Natural killer cell treated with Interleukin-12 subunit alpha and Interleukin-12 subunit beta and Interleukin-15 and Interleukin-18, amount 100 ng/mL, for 72 hours (primary cell): ENCODE measurements at regions not wholly inside any gene's neighbourhood (a gene's known extent, or its start where the extent isn't known, plus 50 kb on each side); places are given as distances from the start of the nearest gene placed in this dataset.
"Not testable (repeated sequence)": the region's sequence is repeated elsewhere in the genome, so short reads cannot be mapped to it uniquely, and the experiment has no call there.

Experiments
- ATAC-seq, 2 donors: fragments of 150-1000 bp; cut with Tn5 transposase in 1 of 2; sonication (Bioruptor Pico), chemical (Tn5 transposase) in 1 of 2; 2 replicates each; pipeline ENCODE4 v1.10.0; 2021
- DNase-seq: peaks from one replicate; pipeline ENCODE4 v3.0.0; 2022; ENCODE audit warnings: low spot score
- H3K27ac Mint-ChIP-seq, 2 donors: 1 replicate in 1 of 2; 2 replicates in 1 of 2; pipeline ENCODE4 v1.8.0; 2022; ENCODE audit warnings: mixed read lengths in 2 of 2, mild to moderate bottlenecking in 1 of 2, moderate library complexity in 1 of 2
- H3K27me3 Mint-ChIP-seq, 2 donors: 1 replicate in 1 of 2; 2 replicates in 1 of 2; pipeline ENCODE4 v1.8.0; 2022; ENCODE audit warnings: mixed read lengths in 2 of 2
- H3K36me3 Mint-ChIP-seq: one replicate; pipeline ENCODE4 v1.8.0; 2022; ENCODE audit warnings: mixed read lengths
- H3K4me1 Mint-ChIP-seq, 2 donors: 1 replicate in 1 of 2; 2 replicates in 1 of 2; pipeline ENCODE4 v1.8.0; 2022; ENCODE audit warnings: low read depth in 2 of 2, mixed read lengths in 2 of 2, mild to moderate bottlenecking in 1 of 2
- H3K4me3 Mint-ChIP-seq: one replicate; pipeline ENCODE4 v1.8.0; 2022; ENCODE audit warnings: mixed read lengths
- H3K9me3 Mint-ChIP-seq: 2 replicates; pipeline ENCODE4 v1.8.0; 2022; ENCODE audit warnings: mixed read lengths

DNA sequence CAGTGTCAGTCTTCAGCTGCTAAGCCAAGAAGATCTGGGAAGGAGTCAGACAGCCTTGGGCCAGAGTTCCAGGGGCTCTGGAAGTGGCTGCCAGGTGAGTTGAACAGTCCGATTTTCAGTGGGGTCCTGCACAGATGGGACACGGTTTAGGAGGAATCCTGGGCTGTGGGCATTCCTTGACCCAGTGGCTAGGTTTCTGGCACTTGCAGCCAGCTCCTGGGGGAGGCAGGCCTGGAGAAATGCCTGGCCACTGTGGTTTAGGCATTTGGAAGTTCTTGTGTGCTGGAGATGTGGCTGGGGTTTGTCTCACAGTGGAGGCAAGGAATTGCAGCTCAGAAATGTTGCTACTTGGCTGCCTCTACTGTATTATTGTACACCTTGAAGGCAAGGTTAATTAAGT lies 286.4 kb upstream of the C1orf174 start:
- H3K4me1 Mint-ChIP-seq, H3K27ac Mint-ChIP-seq, ATAC-seq, H3K4me3 Mint-ChIP-seq, H3K36me3 Mint-ChIP-seq, H3K9me3 Mint-ChIP-seq, DNase-seq: not testable (repeated sequence)
- peaks cover 0 to 17% of the 10 kb centered on the region in 2 donors for H3K27me3 Mint-ChIP-seq

- H3K27me3 Mint-ChIP-seq, result peaks cover 20 to 42% of the 10 kb centered on the region in 2 donors
- H3K4me1 Mint-ChIP-seq, result no peaks in the 10 kb centered on the region
- no peaks in the 10 kb centered on the region for H3K36me3 Mint-ChIP-seq
- ATAC-seq (no peak), DNase-seq (no peak)
- H3K27ac Mint-ChIP-seq, result no peak overlapping the region
- H3K9me3 Mint-ChIP-seq, result peaks cover 12% of the 10 kb centered on the region
- no peak overlapping the region for H3K4me3 Mint-ChIP-seq
Observed at GRCh38 chr1:4203501-4203900, 303.4 kb upstream of the C1orf174 start.

DNA sequence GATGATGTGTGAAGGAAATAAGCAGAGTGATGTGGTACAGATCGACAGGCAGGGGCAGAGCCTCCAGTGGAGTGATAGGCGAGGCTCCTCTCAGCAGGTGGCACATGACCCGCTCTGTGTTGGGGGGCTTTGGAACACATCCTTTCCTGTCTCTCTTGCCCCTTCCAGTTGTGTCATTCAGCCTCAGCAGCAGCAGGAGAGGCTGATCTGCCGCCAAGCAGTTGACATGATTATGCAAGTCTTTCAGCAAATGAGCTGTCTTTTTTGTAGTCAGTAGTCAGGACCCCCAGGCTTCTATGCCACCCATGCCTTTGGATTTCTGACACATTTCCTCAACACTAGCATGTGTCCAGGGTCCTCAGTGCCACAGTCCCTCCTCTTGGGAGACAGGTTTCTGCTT lies 307.1 kb upstream of the C1orf174 start:
- Mint-ChIP-seq H3K27me3 (peaks cover 15 to 26% of the 10 kb centered on the region in 2 donors), H3K9me3 (peaks cover 12% of the 10 kb centered on the region), H3K36me3 (no peaks in the 10 kb centered on the region), H3K4me1 (no peaks in the 10 kb centered on the region), H3K27ac (no peak overlapping the region), H3K4me3 (no peak overlapping the region)
- ATAC-seq (no peak), DNase-seq (no peak)

DNA sequence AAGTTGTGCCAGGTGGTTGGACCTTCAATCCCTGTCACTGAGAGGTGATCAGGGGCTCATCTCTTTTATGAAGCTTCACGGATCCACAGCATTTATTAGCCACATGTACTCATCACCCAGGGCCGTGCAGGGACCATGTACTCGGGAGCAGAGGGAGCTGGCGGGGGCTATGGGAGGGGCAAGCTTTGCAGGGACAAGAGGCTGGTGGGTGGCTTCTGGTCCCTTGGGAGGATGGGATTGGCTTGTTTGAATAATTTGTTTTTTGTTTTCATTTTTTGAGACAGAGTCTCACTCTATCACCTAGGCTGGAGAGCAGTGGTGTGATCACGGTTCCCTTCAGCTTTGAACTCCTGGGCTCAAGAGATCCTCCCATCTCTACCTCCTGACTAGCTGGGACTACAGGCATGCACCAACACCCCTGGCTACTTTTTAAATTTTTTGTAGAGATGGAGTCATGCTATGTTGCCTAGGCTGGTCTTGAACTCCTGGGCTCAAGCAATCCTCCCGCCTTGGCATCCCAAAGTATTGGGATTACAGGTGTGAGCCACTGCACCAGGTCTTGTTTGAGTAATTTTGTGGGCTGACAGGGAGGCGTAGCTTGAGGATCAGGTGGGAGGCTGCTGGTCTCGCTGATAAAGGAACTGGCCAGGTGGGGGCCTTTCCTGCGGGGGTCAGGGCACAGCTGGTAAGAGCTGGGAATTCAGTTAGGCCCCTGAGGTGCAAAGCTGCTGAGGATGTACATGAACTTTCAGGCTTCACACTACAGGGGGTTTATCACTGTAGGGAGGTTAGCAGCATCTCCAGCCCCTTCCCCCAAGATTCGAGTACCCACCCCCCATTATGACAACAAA lies 308.0 kb upstream of the C1orf174 start:
- ATAC-seq (no peak), DNase-seq (no peak)
- no peak overlapping the region for H3K27ac Mint-ChIP-seq
- peaks cover 15 to 26% of the 10 kb centered on the region in 2 donors for H3K27me3 Mint-ChIP-seq
- H3K4me3 Mint-ChIP-seq, result no peak overlapping the region
- H3K9me3 Mint-ChIP-seq, result peaks cover 12% of the 10 kb centered on the region
- no peaks in the 10 kb centered on the region for H3K4me1 Mint-ChIP-seq
- H3K36me3 Mint-ChIP-seq, result no peaks in the 10 kb centered on the region

- H3K9me3 Mint-ChIP-seq, result peaks cover 2% of the 10 kb centered on the region
- no peaks in the 10 kb centered on the region for H3K4me1 Mint-ChIP-seq
- no peak overlapping the region for H3K4me3 Mint-ChIP-seq
- peaks cover 8 to 13% of the 10 kb centered on the region in 2 donors for H3K27me3 Mint-ChIP-seq
- H3K27ac Mint-ChIP-seq, result no peak overlapping the region
- ATAC-seq (no peak), DNase-seq (no peak)
- H3K36me3 Mint-ChIP-seq, result no peaks in the 10 kb centered on the region
Observed at GRCh38 chr1:4210043-4210442, 310.0 kb upstream of the C1orf174 start.

DNA sequence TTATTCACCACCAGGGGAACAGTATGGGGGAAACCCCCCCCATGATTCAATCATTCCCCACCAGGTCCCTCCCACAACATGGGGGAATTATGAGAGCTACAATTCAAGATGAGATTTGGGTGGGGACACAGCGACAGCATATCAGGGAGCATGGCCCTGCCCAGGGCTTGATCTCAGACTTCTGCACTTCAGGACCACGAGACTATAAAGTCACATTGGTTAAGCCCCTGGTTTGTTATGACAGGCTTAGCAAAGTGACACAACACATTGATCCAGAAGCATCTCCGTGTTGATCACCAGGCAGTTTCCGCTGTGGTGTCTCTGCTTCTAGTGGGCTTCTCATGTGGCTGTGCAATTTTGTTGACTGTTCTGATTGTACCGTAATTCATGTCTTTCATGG lies 312.7 kb upstream of the C1orf174 start:
- ATAC-seq, result no peak
- no peak for DNase-seq

GRCh38 chr1:4213366-4213973 lies 313.4 kb upstream of the C1orf174 start:
- DNase-seq (no peak), ATAC-seq (no peak)
- Mint-ChIP-seq H3K27ac (no peak overlapping the region), H3K36me3 (no peaks in the 10 kb centered on the region), H3K4me1 (no peaks in the 10 kb centered on the region), H3K4me3 (no peak overlapping the region), H3K9me3 (no peaks in the 10 kb centered on the region), H3K27me3 (peaks cover 8 to 13% of the 10 kb centered on the region in 2 donors)

More for the DNA sequence above, 312.7 kb upstream of the C1orf174 start:
- Mint-ChIP-seq H3K27ac (no peak overlapping the region), H3K9me3 (no peaks in the 10 kb centered on the region), H3K27me3 (peaks cover 8 to 13% of the 10 kb centered on the region in 2 donors), H3K4me3 (no peak overlapping the region), H3K4me1 (no peaks in the 10 kb centered on the region), H3K36me3 (no peaks in the 10 kb centered on the region)

- Mint-ChIP-seq H3K9me3 (no peaks in the 10 kb centered on the region), H3K27ac (no peak overlapping the region), H3K4me3 (no peak overlapping the region), H3K4me1 (no peaks in the 10 kb centered on the region), H3K36me3 (no peaks in the 10 kb centered on the region), H3K27me3 (peaks cover 0 to 8% of the 10 kb centered on the region in 2 donors)
- ATAC-seq (no peak), DNase-seq (no peak)
Observed at GRCh38 chr1:4214826-4215225, 314.8 kb upstream of the C1orf174 start.

GRCh38 chr1:4215391-4215790 lies 315.3 kb upstream of the C1orf174 start:
- Mint-ChIP-seq H3K9me3 (no peaks in the 10 kb centered on the region), H3K36me3 (no peaks in the 10 kb centered on the region), H3K4me1 (no peaks in the 10 kb centered on the region), H3K27me3 (peaks cover 0 to 8% of the 10 kb centered on the region in 2 donors), H3K27ac (no peak overlapping the region), H3K4me3 (no peak overlapping the region)
- DNase-seq, result no peak
- ATAC-seq, result no peak

GRCh38 chr1:4216231-4216630 lies 316.2 kb upstream of the C1orf174 start:
- Mint-ChIP-seq H3K4me3 (no peak overlapping the region), H3K27ac (no peak overlapping the region), H3K27me3 (peaks cover 0 to 8% of the 10 kb centered on the region in 2 donors), H3K9me3 (no peaks in the 10 kb centered on the region), H3K4me1 (no peaks in the 10 kb centered on the region), H3K36me3 (no peaks in the 10 kb centered on the region)
- ATAC-seq, result no peak
- DNase-seq, result no peak

DNA sequence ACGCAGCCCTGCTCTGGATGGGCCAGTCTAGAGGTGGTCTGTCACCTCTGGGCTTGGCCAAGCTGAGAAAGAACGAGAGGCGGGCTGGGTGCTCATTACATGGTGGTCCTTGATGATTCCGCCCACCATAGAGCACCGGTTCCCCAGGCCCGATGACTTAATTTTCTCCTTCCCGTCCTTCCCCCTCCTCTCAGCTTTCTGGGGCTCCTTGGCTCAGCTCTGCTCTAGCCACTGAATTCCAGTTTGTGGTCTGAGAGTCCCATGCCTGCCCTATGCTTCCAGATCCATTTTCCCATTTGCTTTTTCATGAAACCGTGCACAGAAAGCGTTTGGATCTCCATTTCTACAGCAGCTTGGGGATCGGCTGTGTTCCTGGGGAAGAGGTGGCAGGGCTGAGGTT lies 318.5 kb upstream of the C1orf174 start:
- ATAC-seq, result no peak
- Mint-ChIP-seq H3K4me3 (no peak overlapping the region), H3K4me1 (no peaks in the 10 kb centered on the region), H3K36me3 (no peaks in the 10 kb centered on the region), H3K27ac (no peak overlapping the region), H3K9me3 (no peaks in the 10 kb centered on the region), H3K27me3 (peaks cover 0 to 8% of the 10 kb centered on the region in 2 donors)
- no peak for DNase-seq

GRCh38 chr1:4219111-4219510 lies 319.0 kb upstream of the C1orf174 start:
- no peak for DNase-seq
- H3K4me1 Mint-ChIP-seq, result no peaks in the 10 kb centered on the region
- no peak overlapping the region for H3K4me3 Mint-ChIP-seq
- H3K9me3 Mint-ChIP-seq, result no peaks in the 10 kb centered on the region
- peaks cover 0 to 8% of the 10 kb centered on the region in 2 donors for H3K27me3 Mint-ChIP-seq
- H3K27ac Mint-ChIP-seq, result no peak overlapping the region
- no peak for ATAC-seq
- no peaks in the 10 kb centered on the region for H3K36me3 Mint-ChIP-seq

GRCh38 chr1:4219826-4220225 lies 319.8 kb upstream of the C1orf174 start:
- no peak overlapping the region for H3K27ac Mint-ChIP-seq
- ATAC-seq, result no peak
- H3K36me3 Mint-ChIP-seq, result no peaks in the 10 kb centered on the region
- H3K27me3 Mint-ChIP-seq, result peaks cover 0 to 8% of the 10 kb centered on the region in 2 donors
- no peaks in the 10 kb centered on the region for H3K9me3 Mint-ChIP-seq
- no peaks in the 10 kb centered on the region for H3K4me1 Mint-ChIP-seq
- H3K4me3 Mint-ChIP-seq, result no peak overlapping the region
- no peak for DNase-seq

- no peak overlapping the region for H3K27ac Mint-ChIP-seq
- no peaks in the 10 kb centered on the region for H3K4me1 Mint-ChIP-seq
- ATAC-seq (no peak), DNase-seq (no peak)
- peaks cover 0 to 4% of the 10 kb centered on the region in 2 donors for H3K27me3 Mint-ChIP-seq
- H3K36me3 Mint-ChIP-seq, result no peaks in the 10 kb centered on the region
- H3K4me3 Mint-ChIP-seq, result no peak overlapping the region
- no peaks in the 10 kb centered on the region for H3K9me3 Mint-ChIP-seq
Observed at GRCh38 chr1:4220362-4220761, 320.3 kb upstream of the C1orf174 start.
